ENCODE measurements at regions not wholly inside any gene's neighbourhood (a gene's known extent, or its start where the extent isn't known, plus 50 kb on each side); places are given as distances from the start of the nearest gene placed in this dataset.

GRCh38 chr2:189360861-189361260, 80.4 kb upstream of the WDR75 start:
- TF ChIP-seq, protein P1, sequence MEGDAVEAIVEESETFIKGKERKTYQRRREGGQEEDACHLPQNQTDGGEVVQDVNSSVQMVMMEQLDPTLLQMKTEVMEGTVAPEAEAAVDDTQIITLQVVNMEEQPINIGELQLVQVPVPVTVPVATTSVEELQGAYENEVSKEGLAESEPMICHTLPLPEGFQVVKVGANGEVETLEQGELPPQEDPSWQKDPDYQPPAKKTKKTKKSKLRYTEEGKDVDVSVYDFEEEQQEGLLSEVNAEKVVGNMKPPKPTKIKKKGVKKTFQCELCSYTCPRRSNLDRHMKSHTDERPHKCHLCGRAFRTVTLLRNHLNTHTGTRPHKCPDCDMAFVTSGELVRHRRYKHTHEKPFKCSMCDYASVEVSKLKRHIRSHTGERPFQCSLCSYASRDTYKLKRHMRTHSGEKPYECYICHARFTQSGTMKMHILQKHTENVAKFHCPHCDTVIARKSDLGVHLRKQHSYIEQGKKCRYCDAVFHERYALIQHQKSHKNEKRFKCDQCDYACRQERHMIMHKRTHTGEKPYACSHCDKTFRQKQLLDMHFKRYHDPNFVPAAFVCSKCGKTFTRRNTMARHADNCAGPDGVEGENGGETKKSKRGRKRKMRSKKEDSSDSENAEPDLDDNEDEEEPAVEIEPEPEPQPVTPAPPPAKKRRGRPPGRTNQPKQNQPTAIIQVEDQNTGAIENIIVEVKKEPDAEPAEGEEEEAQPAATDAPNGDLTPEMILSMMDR (conservative IDR thresholded peaks at IDR 0.05) = no peak
- TF ChIP-seq EZH2 (IDR thresholded peaks at IDR 0.05; ENCODE audit: low read depth) = no peak

All from PC-9 (cell line).